HCT116 (cell line): ENCODE measurements at regions not wholly inside any gene's neighbourhood (a gene's known extent, or its start where the extent isn't known, plus 50 kb on each side); places are given as distances from the start of the nearest gene placed in this dataset.

Experiments
- ATAC-seq: fragments of 200-7000 bp; cut with Tn5 transposase; 2 replicates; pipeline ENCODE4 v1.9.1; 2020; ENCODE audit warnings: mild to moderate bottlenecking, moderate library complexity
- BruUV-seq: library from RNA; stranded (reverse); fragments of 400-500 nt; replicated peaks from 2 replicates; lab custom pipeline; 2021; lab: Mats Ljungman, UMichigan
- CTCF ChIA-PET: fragments of 300-600 bp; sonication (Branson Sonifier 250); formaldehyde crosslinking; loops from one replicate; lab custom pipeline; 2021; ENCODE audit warnings: antibody characterized with exemption; lab: Charles Lee
- POLR2A ChIA-PET: fragments of 300-600, 350-600 bp; sonication (Branson Sonifier 250); formaldehyde crosslinking; loops from one replicate; lab custom pipeline; 2021; ENCODE audit warnings: antibody characterized with exemption; lab: Charles Lee
- RAD21 ChIA-PET, 2 experiments: fragments of 300-600 bp; sonication (Branson Sonifier 250); formaldehyde crosslinking; loops; one replicate each; lab custom pipeline; 2023; ENCODE audit warnings: low total read pairs in 2 of 2; ENCODE audit not compliant: uncharacterized antibody in 2 of 2, unreplicated experiment in 2 of 2, low non-redundant PET in 1 of 2; lab: Charles Lee
- DNase-seq: peaks from one replicate; pipeline ENCODE4 v3.0.0-alpha.2; 2010; ENCODE audit warnings: low read depth, low spot score
- H2AFZ ChIP-seq: fragments of 200-600 bp; shearing (Covaris generic), sonication (generic); 2 replicates; pipeline ENCODE4 v1.6.1; 2017; ENCODE audit warnings: low read depth, mixed run types, mixed read lengths, antibody characterized with exemption, low read length; ENCODE audit not compliant: poor library complexity, severe bottlenecking
- H3K27ac ChIP-seq: 2 replicates; pipeline ENCODE4 v1.5.1; 2012; ENCODE audit warnings: low read depth, low read length
- H3K27me3 ChIP-seq: fragments of 200-600 bp; sonication (generic); 2 replicates; pipeline ENCODE4 v1.6.1; 2016; ENCODE audit warnings: mixed run types, low read length, mixed read lengths; ENCODE audit not compliant: insufficient read depth
- H3K36me3 ChIP-seq, 2 experiments: fragments of 200-500 bp in 1 of 2; fragments of 200-600 bp in 1 of 2; sonication (Bioruptor generic) in 1 of 2; sonication (generic) in 1 of 2; 2 replicates each; pipeline versions ENCODE4 v1.5.1 to v1.6.1; 2014 to 2016; ENCODE audit warnings: low read length in 2 of 2, inconsistent platforms in 1 of 2, mixed read lengths in 1 of 2, mixed run types in 1 of 2; ENCODE audit not compliant: insufficient read depth in 2 of 2, control insufficient read depth in 1 of 2
- H3K4me1 ChIP-seq, 2 experiments: fragments of 200-600 bp in 1 of 2; sonication (generic) in 1 of 2; 2 replicates each; pipeline versions ENCODE4 v1.5.1 to v1.6.1; 2012 to 2017; ENCODE audit warnings: low read length in 2 of 2, inconsistent platforms in 1 of 2, mild to moderate bottlenecking in 1 of 2, mixed read lengths in 1 of 2, mixed run types in 1 of 2, moderate library complexity in 1 of 2; ENCODE audit not compliant: insufficient read depth in 2 of 2, control insufficient read depth in 1 of 2
- H3K4me2 ChIP-seq: fragments of 200-600 bp; sonication (generic); 2 replicates; pipeline ENCODE4 v1.6.1; 2017; ENCODE audit warnings: mixed run types, low read length, mixed read lengths
- H3K4me3 ChIP-seq, 2 experiments: fragments of 200-600 bp in 1 of 2; sonication (generic) in 1 of 2; replicated peaks in 1 of 2; 2 replicates each; pipeline ENCODE4 v1.5.1; 2011 to 2016; ENCODE audit warnings: low read length in 2 of 2, control low read depth in 1 of 2, low read depth in 1 of 2, mild to moderate bottlenecking in 1 of 2, mixed read lengths in 1 of 2, mixed run types in 1 of 2
- H3K79me2 ChIP-seq: fragments of 200-600 bp; sonication (generic); 2 replicates; pipeline ENCODE4 v1.6.1; 2017; ENCODE audit warnings: mild to moderate bottlenecking, mixed run types, low read length, moderate library complexity, mixed read lengths; ENCODE audit not compliant: insufficient read depth
- H3K9ac ChIP-seq: fragments of 200-600 bp; sonication (generic); 2 replicates; pipeline ENCODE4 v1.6.1; 2016; ENCODE audit warnings: low read length, mixed read lengths
- H3K9me2 ChIP-seq: fragments of 200-600 bp; sonication (generic), shearing (Covaris generic); 2 replicates; pipeline ENCODE4 v1.6.1; 2017; ENCODE audit warnings: mixed run types, mild to moderate bottlenecking, moderate library complexity; ENCODE audit not compliant: insufficient read depth
- H3K9me3 ChIP-seq, 2 experiments: fragments of 200-500 bp in 1 of 2; fragments of 200-600 bp in 1 of 2; sonication (Bioruptor generic) in 1 of 2; sonication (generic) in 1 of 2; 2 replicates each; pipeline ENCODE4 v1.6.1; 2014 to 2017; ENCODE audit warnings: low read length in 2 of 2, mixed read lengths in 2 of 2, inconsistent platforms in 1 of 2, low read depth in 1 of 2, mild to moderate bottlenecking in 1 of 2, mixed run types in 1 of 2, moderate library complexity in 1 of 2; ENCODE audit not compliant: control insufficient read depth in 1 of 2, insufficient read depth in 1 of 2
- H4K20me1 ChIP-seq: fragments of 200-600 bp; sonication (generic), shearing (Covaris generic); 2 replicates; pipeline ENCODE4 v1.6.1; 2017; ENCODE audit warnings: mixed run types, mild to moderate bottlenecking, moderate library complexity; ENCODE audit not compliant: insufficient read depth
- ATF3 ChIP-seq: IDR thresholded peaks from 2 replicates; pipeline ENCODE4 v1.6.1; 2012
- CEBPB ChIP-seq: IDR thresholded peaks from 2 replicates; pipeline ENCODE4 v1.6.1; 2012; ENCODE audit warnings: low read depth
- CTCF ChIP-seq, 3 experiments: fragments of 200-600 bp in 1 of 3; sonication (generic) in 1 of 3; IDR thresholded peaks in 2 of 3; conservative IDR thresholded peaks in 1 of 3; 2 replicates each; pipeline ENCODE4 v1.5.1; 2012 to 2017; ENCODE audit warnings: low read depth in 2 of 3, low read length in 2 of 3, antibody characterized with exemption in 1 of 3, borderline replicate concordance in 1 of 3, control low read depth in 1 of 3, mild to moderate bottlenecking in 1 of 3, mixed read lengths in 1 of 3, mixed run types in 1 of 3, moderate library complexity in 1 of 3; ENCODE audit not compliant: insufficient read depth in 1 of 3
- EGR1 ChIP-seq: IDR thresholded peaks from 2 replicates; pipeline ENCODE4 v1.6.1; 2012; ENCODE audit warnings: low read depth
- ELF1 ChIP-seq: IDR thresholded peaks from 2 replicates; pipeline ENCODE4 v1.6.1; 2012; ENCODE audit warnings: low read depth, borderline replicate concordance
- FOSL1 ChIP-seq: IDR thresholded peaks from 2 replicates; pipeline ENCODE4 v1.6.1; 2012; ENCODE audit warnings: low read depth
- JUND ChIP-seq: IDR thresholded peaks from 2 replicates; pipeline ENCODE4 v1.6.1; 2012
- REST ChIP-seq: IDR thresholded peaks from 2 replicates; pipeline ENCODE4 v1.6.1; 2012; ENCODE audit warnings: low read depth
- SIN3A ChIP-seq: IDR thresholded peaks from 2 replicates; pipeline ENCODE4 v1.6.1; 2012; ENCODE audit warnings: low read depth
- SP1 ChIP-seq: IDR thresholded peaks from 2 replicates; pipeline ENCODE4 v1.6.1; 2012; ENCODE audit warnings: low read depth
- TCF7L2 ChIP-seq: IDR thresholded peaks from 2 replicates; pipeline ENCODE4 v1.7.0; 2011; ENCODE audit warnings: borderline replicate concordance, inconsistent platforms; ENCODE audit not compliant: insufficient read depth, insufficient read length; ENCODE audit errors: extremely low read depth
- YY1 ChIP-seq: IDR thresholded peaks from 2 replicates; pipeline ENCODE4 v1.6.1; 2011; ENCODE audit warnings: low read length, low read depth, moderate library complexity, mild to moderate bottlenecking; ENCODE audit not compliant: insufficient replicate concordance; ENCODE audit errors: extremely low read depth
- ZBTB33 ChIP-seq: IDR thresholded peaks from 2 replicates; pipeline ENCODE4 v1.6.1; 2011; ENCODE audit warnings: mild to moderate bottlenecking, low read length, moderate library complexity; ENCODE audit not compliant: insufficient replicate concordance; ENCODE audit errors: extremely low read depth
- ZFX ChIP-seq: fragments of 450-650 bp; IDR thresholded peaks from 2 replicates; pipeline ENCODE4 v1.6.1; 2017
- ZNF274 ChIP-seq: fragments of 200-500 bp; sonication (Bioruptor generic); IDR thresholded peaks from 2 replicates; pipeline ENCODE4 v1.6.1; 2014; ENCODE audit warnings: mild to moderate bottlenecking, low read depth, low read length, inconsistent platforms
- intact Hi-C: fragments of 100-400 bp; cut with micrococcal nuclease; formaldehyde crosslinking; loops from 2 replicates; pipeline ENCODE4 v1.10.0; 2022
- TF ChIP-seq, protein P1 (sequence below): IDR thresholded peaks from 2 replicates; pipeline ENCODE4 v1.6.1; 2012

DNA sequence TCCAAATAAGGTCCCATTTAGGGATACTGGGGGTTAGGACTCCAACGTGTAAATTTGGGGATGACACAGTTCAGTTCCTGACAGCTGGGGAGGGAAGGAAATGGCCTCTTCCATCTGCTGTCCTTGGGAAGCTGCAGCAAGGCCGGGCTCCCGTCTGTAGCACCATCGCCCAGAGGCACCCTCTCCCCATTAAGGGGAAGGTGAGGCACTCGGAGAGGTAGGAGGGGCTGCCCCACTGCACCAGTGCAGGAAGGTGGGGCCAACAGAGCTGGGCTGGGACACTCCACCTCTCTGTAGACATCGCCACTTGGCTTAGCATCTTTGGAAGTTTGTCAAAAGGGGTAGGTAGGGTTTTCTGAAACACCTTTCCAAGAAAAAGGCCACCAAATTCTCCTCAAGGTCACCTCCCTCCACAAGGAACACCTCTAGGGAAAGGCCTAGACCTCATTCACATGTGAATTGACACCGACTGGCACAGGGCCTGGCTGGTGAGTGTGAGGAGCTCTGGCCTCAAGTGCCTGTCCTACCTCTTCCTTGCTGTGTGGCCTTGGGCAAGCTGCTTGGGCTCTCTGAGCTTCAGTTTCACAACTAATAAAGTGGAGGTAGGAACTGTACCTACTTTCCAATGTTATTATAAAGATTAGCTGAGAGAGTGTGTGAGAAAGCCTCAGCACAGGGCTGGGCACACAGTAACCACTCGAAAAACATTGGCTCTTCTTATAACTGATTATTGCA, 75.0 kb upstream of the NEURL1B start (continued):
- TF ChIP-seq ZNF274 (no peak), JUND (no peak), CEBPB (no peak), SIN3A (no peak), ELF1 (no peak), ZFX (no peak)

DNA sequence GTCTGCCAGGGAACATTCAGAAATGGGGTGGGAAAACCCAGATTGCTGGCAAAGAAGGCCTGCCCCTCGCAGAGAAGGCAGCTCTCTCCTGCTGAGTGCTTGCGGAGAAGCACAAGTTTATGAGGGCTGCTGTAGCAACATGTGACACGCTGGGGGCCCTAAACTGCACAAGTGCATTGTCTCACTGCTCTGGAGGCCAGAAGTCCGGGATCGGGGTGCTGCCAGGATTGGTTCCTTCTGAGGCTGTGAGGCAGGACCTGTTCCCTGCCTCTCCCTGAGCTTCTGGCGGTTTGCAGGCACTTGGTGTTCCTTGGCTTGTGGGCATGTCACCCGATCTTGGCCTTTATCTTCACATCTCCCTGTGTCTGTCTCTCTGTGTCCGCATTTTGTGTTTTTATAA, 75.6 kb upstream of the NEURL1B start:
- H3K4me2 ChIP-seq: no peak overlapping the region
- no peaks in the 10 kb centered on the region for H3K4me1 ChIP-seq
- no peaks in the 10 kb centered on the region for H3K9me3 ChIP-seq
- ChIA-PET POLR2A (no interaction called here), CTCF (no interaction called here)
- no TSS peak for BruUV-seq
- no peaks in the 10 kb centered on the region for H3K36me3 ChIP-seq
- H3K4me3 ChIP-seq: no peak overlapping the region
- peaks cover 9% of the 10 kb centered on the region; the same call in 1 of the 2 replicates for H3K27me3 ChIP-seq
- no peaks in the 10 kb centered on the region for H3K9me2 ChIP-seq
- TF ChIP-seq ZBTB33 (no peak), EGR1 (no peak), ATF3 (no peak), TCF7L2 (no peak), CEBPB (no peak), YY1 (no peak), FOSL1 (no peak), ZNF274 (no peak), SP1 (no peak), REST (no peak), CTCF (IDR thresholded peaks at IDR 0.05 in 2 of 3, conservative IDR thresholded peaks at IDR 0.05 in 1 of 3; ENCODE audit: borderline replicate concordance in 1 of 3, insufficient read depth in 1 of 3, low read depth in 2 of 3, low read length in 2 of 3) (no peak), SIN3A (no peak)
- TF ChIP-seq, protein P1, sequence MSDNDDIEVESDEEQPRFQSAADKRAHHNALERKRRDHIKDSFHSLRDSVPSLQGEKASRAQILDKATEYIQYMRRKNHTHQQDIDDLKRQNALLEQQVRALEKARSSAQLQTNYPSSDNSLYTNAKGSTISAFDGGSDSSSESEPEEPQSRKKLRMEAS: no peak
- TF ChIP-seq, all 23 proteins: peak for 0
- no peak overlapping the region for H3K27ac ChIP-seq
- DNase-seq (no peak), ATAC-seq (no peak)
- intact Hi-C loops: no loop called here
- no peaks in the 10 kb centered on the region for H3K79me2 ChIP-seq
- no peak overlapping the region for H3K9ac ChIP-seq
- RAD21 ChIA-PET: no interaction called here
- no peaks in the 10 kb centered on the region for H4K20me1 ChIP-seq
- no peak overlapping the region for H2AFZ ChIP-seq
